Activated CD4-positive, alpha-beta T cell treated with anti-CD3 and anti-CD28 coated beads for 48 hours (primary cell): ENCODE measurements at regions not wholly inside any gene's neighbourhood (a gene's known extent, or its start where the extent isn't known, plus 50 kb on each side); places are given as distances from the start of the nearest gene placed in this dataset.

Experiments
- DNase-seq: peaks from one replicate; pipeline ENCODE4 v3.0.0-alpha.2; 2020

- no peak for DNase-seq
These were observed 330.7 kb downstream of the CDC14C start for GRCh38 chr7:49255054-49255453.

- DNase-seq, result no peak
These were observed 336.2 kb downstream of the CDC14C start for GRCh38 chr7:49260538-49260937.

DNA sequence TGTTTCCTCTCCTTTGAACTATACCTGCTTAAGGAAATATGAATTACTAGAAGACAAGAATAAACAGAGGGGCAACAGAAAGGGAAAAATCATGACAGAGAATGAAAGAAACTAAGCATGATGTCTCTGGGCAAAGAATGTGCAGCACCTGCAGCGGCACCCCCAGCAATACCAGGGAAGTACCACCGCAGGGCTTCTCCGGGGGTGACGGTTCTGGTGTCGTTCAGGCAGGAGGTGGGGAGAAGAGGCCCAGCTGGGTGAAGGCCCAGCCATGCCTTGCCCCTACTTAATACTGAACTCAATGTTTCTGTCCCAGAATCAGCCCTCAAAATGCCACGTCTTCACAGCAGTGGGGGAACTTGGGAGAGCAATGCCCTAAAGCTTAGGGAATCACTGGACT, 337.6 kb downstream of the CDC14C start:
- DNase-seq, result no peak

- no peak for DNase-seq
These were observed 340.2 kb downstream of the CDC14C start for GRCh38 chr7:49264530-49264929.

DNA sequence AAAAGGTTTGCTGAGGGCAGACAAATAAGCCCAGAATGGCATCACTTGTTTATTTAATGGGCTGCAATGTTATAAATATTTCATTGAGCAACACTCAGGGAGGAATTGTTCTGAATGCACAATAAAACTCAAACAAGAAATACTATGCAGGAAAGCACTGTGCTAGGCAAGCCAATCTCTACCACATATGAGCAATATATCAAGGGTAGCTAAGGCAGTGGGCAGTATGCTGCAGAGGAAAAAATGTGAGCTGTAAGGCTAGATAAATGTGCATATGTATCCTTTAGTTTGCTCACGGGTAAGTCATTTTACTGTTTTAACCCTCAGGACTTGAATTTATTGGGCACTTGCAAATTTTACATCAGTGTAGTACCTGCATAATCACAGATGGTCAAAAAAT, 349.6 kb downstream of the CDC14C start:
- DNase-seq, result no peak

DNA sequence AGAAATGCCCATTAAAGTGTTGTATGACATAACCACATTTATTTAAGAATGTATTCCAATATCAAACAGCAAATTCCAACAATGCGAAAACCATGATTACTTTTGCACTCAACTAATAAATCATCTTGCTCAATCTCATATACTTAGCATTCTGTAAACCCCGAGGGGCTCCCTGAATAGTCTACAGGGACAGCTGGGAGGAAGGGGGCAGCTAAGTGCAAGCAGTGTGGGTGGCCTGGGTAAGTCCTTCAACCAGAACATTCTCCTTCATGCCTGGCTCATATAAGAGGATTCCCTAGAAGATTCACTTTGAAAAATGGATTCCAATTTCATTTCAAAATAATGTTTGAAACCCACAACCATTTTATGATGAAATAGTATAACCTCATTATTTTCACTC, 355.5 kb downstream of the CDC14C start:
- no peak for DNase-seq

DNA sequence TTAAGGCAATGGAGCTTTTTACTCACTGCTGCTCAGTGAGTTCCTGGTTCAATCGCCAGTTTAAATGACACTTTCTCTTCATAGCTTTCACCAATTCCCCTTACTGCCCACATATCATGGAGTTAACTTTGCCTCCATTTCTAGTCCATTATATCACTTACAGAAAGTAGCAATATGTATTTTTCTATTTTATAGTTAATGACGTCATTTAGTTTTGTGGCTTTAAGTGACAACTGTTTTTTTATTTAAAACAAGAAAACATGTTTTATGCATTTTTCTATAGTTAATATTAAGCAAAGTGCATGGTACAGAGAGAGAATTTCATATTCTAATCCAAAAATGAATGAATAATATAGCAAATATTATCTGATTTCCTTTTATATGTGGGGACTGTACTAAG, 363.3 kb downstream of the CDC14C start:
- no peak for DNase-seq

DNA sequence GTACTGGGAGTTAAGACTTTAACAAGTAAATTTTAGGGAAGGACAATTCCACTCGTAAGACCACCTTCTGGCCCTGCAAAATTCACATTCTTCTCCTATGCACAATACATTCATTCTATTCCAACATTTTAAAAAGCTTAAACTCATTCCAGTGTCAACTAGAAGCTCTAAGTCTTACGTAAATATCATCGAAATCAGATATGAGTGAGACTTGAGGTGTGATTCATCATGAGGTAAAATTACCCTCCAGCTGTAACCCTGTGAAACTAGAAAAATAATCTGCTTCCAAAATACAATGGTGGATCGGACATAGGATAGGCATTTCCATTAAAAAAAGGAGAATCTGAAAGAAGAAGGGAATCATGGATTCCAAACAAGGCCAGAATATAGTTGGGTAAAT, 370.3 kb downstream of the CDC14C start:
- DNase-seq, result no peak

DNA sequence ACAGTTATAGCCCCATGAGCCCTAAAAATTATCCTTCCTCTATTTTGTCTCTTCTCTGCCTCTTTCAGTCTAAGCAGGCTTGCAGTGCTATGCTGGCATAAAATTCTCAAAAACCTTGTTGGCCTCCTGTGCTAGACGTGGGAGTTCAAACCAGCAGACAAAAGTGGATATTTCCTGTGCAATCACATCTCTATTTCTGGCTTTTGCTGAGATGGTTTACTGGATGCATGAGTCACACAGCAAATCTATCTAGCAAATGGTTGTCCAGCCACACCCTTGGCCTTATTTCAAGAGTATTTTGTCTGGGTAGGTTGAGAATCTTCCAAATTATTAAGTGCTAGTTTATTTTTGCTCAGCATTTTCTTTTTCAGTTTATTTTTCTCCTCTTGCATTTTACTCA, 370.8 kb downstream of the CDC14C start:
- DNase-seq, result no peak

DNA sequence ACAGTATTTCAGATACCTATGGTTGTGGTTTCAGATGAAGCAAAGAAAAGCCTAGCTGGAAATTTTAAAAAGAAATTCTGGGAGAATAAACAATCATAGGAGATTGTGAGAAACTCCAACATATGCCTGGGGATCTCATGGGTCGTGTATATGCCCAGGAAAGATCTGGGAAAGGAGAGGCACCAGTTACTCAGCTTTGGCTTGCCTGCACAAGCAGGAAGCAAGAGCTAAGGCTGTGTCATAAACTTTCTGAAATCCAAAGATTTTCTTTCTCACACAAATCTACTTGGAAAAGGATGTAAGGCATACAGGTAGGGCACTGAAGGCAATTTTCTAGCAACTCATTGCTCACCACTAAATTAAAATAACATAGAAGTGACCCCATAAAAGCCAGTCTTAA, 373.6 kb downstream of the CDC14C start:
- no peak for DNase-seq

DNA sequence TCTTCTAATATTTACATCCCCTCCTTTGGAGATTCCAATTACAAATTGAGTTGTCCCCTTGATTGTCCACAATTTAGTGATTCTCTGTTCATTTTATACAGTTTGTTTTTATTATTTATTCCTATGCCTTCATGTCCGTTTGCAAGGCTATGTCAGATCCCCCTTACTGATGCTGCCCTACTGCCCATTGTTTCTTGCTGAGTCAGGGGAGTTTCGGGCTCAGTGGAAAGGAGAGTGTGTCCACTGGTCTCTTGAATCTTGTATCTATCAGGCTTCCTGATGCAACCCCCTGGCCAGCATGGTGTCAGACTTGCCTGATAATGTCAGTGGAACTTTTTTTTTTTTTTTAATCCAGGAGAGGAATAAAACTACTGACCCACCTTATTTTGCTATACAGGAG, 384.4 kb downstream of the CDC14C start:
- no peak for DNase-seq

GRCh38 chr7:49320083-49320482, 395.7 kb downstream of the CDC14C start:
- DNase-seq, result no peak

- DNase-seq, result no peak
These were observed 397.5 kb downstream of the CDC14C start for GRCh38 chr7:49321843-49322242.

GRCh38 chr7:49322476-49322875, 398.1 kb downstream of the CDC14C start:
- DNase-seq, result no peak

GRCh38 chr7:49324040-49324439, 399.7 kb downstream of the CDC14C start:
- no peak for DNase-seq

DNA sequence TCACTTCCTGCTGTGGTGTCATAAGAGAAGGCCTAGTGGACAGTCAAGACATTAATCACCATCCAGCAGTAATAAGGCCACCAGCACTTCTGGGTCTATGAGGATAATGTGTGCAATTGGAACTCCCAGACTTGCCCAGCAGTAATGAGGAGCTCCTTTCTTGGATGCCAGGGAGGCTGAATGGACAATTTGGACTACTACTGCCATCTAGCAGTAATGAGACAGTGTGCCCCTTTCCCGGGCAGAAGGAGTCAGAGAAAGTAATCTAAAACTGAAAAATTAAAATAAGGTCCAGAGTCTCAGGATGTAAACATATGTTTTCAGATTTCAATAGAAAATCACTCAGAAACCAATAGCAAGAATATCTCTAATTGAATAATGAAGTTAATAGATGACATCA, 400.4 kb downstream of the CDC14C start:
- no peak for DNase-seq

DNA sequence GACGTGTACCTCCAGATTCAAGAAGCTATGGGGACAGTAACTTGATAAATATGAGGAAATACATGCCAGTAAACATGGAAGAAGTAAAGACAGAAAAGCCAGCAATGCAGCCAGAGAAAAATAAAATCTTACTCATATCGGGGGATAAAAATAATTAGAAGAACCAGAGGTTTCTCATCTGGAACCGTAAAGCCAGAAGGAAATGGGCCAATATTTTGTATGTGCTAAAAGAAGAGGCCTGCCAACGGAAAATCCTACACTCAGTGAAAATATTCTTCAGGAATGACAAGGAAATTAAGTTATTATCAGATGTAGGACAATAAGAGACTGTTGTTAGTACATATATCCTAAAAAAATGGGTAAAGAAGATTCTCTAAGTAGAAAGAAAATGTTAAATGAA, 401.2 kb downstream of the CDC14C start:
- no peak for DNase-seq

DNA sequence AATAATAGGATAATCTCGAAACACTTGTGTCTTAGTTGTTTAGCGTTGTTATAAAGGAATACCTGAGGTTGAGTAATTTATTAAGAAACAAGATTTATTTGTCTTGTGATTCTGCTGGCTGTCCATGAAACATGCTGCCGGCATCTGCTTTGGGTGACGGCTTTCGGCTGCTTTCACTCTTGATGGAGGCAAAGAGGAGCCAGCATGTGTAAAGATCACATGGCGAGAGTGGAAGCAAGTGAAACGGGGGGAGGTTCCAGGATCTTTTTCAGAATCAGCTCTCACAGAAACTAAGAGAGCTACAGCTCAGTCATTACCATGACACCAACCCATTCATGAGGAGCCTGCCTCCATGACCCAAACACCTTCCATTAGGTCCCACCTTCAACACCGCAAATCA, 402.8 kb downstream of the CDC14C start:
- no peak for DNase-seq

DNA sequence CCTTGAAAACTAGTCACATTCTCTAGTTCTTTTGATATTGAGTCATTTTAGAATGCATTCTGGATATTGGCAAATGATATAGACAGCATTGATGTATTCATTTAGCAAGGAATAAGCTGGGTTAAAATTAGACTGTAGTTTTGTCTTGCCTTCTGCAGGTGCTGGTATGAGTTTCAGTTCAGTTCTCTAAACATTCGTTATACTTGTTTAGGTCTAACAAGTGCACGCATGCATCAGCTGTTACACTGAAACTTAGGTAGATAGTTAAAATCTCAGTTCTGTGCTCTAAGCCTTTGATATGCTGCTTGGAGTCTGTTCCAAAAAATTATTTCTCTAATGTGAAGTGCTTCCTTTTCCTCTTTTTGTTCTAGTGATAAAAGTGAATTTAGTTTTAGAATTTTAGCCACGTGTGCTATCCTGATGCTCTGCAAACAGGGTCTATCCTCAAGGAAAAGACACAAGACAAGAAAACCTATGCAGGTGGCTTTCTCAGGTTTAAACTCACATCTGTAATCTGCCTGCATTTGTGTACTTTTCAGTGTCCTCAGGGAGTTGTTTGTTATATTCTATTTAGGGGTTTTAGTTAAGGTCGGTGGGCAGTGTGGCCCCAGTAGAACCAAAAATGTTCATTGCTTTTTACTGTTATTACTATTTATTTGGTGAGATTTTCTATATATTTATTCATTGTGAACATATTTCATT, 409.0 kb downstream of the CDC14C start:
- no peak for DNase-seq

DNA sequence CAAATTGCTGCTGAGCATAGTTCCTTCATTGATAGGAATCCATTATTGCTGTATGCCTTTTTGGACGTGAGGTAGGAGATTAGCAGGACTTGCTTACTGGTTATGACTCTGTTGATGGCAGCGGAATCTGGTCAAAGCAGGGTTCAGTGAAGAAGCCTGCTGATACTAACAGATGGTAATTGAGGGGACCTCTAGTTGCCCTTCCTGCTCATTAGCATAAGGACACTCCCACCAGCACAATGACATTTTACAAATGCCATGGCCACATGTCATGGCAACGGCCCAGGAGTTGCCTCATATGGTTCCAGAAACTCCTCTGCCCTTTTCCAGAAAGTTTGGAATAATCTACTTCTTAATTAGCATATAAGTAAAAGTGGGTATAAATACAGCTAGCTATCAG, 417.5 kb downstream of the CDC14C start:
- DNase-seq, result no peak

GRCh38 chr7:49344556-49344955, 420.2 kb downstream of the CDC14C start:
- no peak for DNase-seq

DNA sequence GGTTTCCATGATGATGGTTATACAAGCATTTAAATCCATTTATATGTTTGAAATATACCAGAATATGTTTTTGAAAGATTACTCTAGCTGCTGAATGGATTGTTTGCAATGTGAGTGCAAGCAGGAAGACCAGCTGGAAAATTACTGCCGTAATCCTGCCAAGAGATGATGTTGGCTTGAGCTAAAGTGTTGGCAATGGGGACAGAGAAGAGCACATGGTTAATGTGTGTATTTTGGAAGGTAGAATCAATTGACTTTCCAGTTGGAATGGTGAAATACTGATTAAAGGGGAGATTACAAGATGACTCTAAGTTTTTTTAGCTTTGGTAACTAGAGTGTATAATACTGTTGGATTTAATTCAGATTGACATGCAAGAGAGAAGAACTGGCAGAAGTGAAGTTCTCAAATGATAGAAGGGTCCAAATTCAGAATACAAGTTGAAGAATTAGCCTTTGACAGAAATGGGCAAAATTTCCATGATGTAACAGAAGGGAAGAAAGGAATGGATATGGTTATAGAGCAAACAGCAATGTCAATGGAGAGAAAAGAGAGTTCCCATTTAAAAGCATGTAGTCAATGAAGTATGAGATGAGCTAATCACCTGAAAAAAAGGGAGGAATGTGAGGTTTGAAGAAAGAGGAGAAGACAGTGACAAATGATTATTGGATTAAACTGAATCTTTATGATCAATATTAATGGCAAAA, 422.0 kb downstream of the CDC14C start:
- DNase-seq, result no peak

- DNase-seq, result no peak
These were observed 406.4 kb upstream of the VWC2 start for GRCh38 chr7:49367072-49367471.

GRCh38 chr7:49371771-49372170, 401.7 kb upstream of the VWC2 start:
- no peak for DNase-seq

DNA sequence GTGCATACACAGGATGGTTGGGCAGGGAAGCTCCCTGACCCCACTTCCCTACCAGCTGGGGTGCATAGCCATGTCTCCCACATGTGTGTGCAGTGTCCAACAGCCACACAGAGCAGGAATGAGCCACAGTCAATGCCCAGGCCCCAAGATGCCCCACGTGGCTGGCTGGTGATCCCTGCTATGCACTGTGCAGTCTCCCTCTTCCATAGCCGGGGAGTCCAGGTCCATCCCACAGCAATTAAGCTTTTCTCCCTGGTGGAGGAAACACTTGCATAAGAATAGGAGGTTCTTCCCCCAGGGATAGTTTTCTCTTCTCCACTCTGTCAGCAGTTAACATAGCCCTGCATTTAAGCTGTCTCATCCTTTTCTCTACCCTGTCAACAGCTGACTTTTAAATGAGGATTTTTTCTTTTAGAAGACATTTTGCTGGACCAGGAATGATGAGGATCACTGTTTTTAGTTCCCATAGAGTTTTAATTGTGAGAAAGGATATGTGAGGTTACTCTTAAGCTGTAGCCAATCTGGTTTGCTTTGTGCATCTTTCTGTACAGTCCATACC, 396.5 kb upstream of the VWC2 start:
- DNase-seq, result no peak
